DMS53 (cell line): ENCODE measurements at regions not wholly inside any gene's neighbourhood (a gene's known extent, or its start where the extent isn't known, plus 50 kb on each side); places are given as distances from the start of the nearest gene placed in this dataset.
A peak's percentile ranks its signal among the peaks of the same experiment; 100 is the strongest.
"Not testable (repeated sequence)": the region's sequence is repeated elsewhere in the genome, so short reads cannot be mapped to it uniquely, and the experiment has no call there.

Experiments
- DNase-seq: peaks from one replicate; lab custom pipeline; 2025; lab: John Stamatoyannopoulos, UW

- DNase-seq, result peak; percentile 6
These were observed 163.6 kb upstream of the SEMA6A start for GRCh38 chr5:116738239-116738614.

- DNase-seq, result no peak
These were observed 162.0 kb upstream of the SEMA6A start for GRCh38 chr5:116736671-116737070.

GRCh38 chr5:116733991-116734975 lies 159.7 kb upstream of the SEMA6A start:
- no peak for DNase-seq

- DNase-seq, result no peak
These were observed 158.0 kb upstream of the SEMA6A start for GRCh38 chr5:116732591-116732990.

- no peak for DNase-seq
These were observed 156.8 kb upstream of the SEMA6A start for GRCh38 chr5:116731432-116731831.

GRCh38 chr5:116730706-116731105 lies 156.1 kb upstream of the SEMA6A start:
- no peak for DNase-seq

- DNase-seq, result no peak
These were observed 155.6 kb upstream of the SEMA6A start for GRCh38 chr5:116730185-116730584.

GRCh38 chr5:116727248-116727647 lies 152.6 kb upstream of the SEMA6A start:
- DNase-seq, result no peak

GRCh38 chr5:116726180-116726579 lies 151.6 kb upstream of the SEMA6A start:
- not testable (repeated sequence) for DNase-seq

GRCh38 chr5:116724971-116725370 lies 150.3 kb upstream of the SEMA6A start:
- DNase-seq, result no peak

- no peak for DNase-seq
These were observed 148.0 kb upstream of the SEMA6A start for GRCh38 chr5:116722651-116723050.

GRCh38 chr5:116719106-116719505 lies 144.5 kb upstream of the SEMA6A start:
- DNase-seq, result no peak

- no peak for DNase-seq
These were observed 143.7 kb upstream of the SEMA6A start for GRCh38 chr5:116718317-116718716.

- DNase-seq, result no peak
These were observed 134.5 kb upstream of the SEMA6A start for GRCh38 chr5:116709082-116709481.

GRCh38 chr5:116705121-116705519 lies 130.5 kb upstream of the SEMA6A start:
- not testable (repeated sequence) for DNase-seq

GRCh38 chr5:116703941-116704340 lies 129.3 kb upstream of the SEMA6A start:
- DNase-seq, result no peak

GRCh38 chr5:116703328-116703727 lies 128.7 kb upstream of the SEMA6A start:
- DNase-seq, result no peak

GRCh38 chr5:116702776-116703175 lies 128.2 kb upstream of the SEMA6A start:
- no peak for DNase-seq

GRCh38 chr5:116699332-116699731 lies 124.7 kb upstream of the SEMA6A start:
- DNase-seq, result no peak

GRCh38 chr5:116696366-116696765 lies 121.7 kb upstream of the SEMA6A start:
- no peak for DNase-seq

- DNase-seq, result no peak
These were observed 121.1 kb upstream of the SEMA6A start for GRCh38 chr5:116695681-116696080.

- DNase-seq, result no peak
These were observed 111.8 kb upstream of the SEMA6A start for GRCh38 chr5:116686438-116686837.

GRCh38 chr5:116685931-116686330 lies 111.3 kb upstream of the SEMA6A start:
- DNase-seq, result no peak

GRCh38 chr5:116685069-116685468 lies 110.4 kb upstream of the SEMA6A start:
- DNase-seq, result no peak
